Ovary (tissue), 7 donors: ENCODE measurements at regions not wholly inside any gene's neighbourhood (a gene's known extent, or its start where the extent isn't known, plus 50 kb on each side); places are given as distances from the start of the nearest gene placed in this dataset.

Source experiments
- DNase-seq, 5 donors: peaks; one replicate each; pipeline ENCODE4 v3.0.0-alpha.2; 2019 to 2020
- H3K27ac ChIP-seq, 2 donors: fragments of 200-600 bp; one replicate each; pipeline versions ENCODE4 v1.5.1 to v1.8.0; 2019 to 2022
- H3K27me3 ChIP-seq: fragments of 200-600 bp; one replicate; pipeline ENCODE4 v1.8.0; 2022
- H3K36me3 ChIP-seq: fragments of 200-600 bp; sonication (generic); one replicate; pipeline ENCODE4 v1.5.1; 2019
- H3K4me1 ChIP-seq: one replicate; pipeline ENCODE4 v1.8.1; 2013; ENCODE audit warnings: mild to moderate bottlenecking, moderate library complexity; ENCODE audit not compliant: insufficient read depth
- H3K4me3 ChIP-seq: fragments of 200-600 bp; sonication (generic); one replicate; pipeline ENCODE4 v1.5.1; 2017
- H3K9me3 ChIP-seq, 2 donors: fragments of 200-600 bp in 1 of 2; sonication (generic) in 1 of 2; one replicate each; pipeline versions ENCODE4 v1.5.1 to v1.8.1; 2013 to 2019; ENCODE audit warnings: mild to moderate bottlenecking in 1 of 2, moderate library complexity in 1 of 2
- EP300 ChIP-seq: sonication (generic); formaldehyde crosslinking; IDR thresholded peaks from one replicate; pipeline ENCODE4 v1.6.1; 2017; ENCODE audit warnings: antibody characterized with exemption
- POLR2A ChIP-seq: fragments of 450-650 bp; IDR thresholded peaks from one replicate; pipeline ENCODE4 v1.6.1; 2017; ENCODE audit warnings: antibody characterized with exemption, mild to moderate bottlenecking, moderate library complexity
- WGBS, 3 donors: extraction: QIAGEN DNeasy Blood & Tissue Kit in 1 of 3; methylation state at CpG; one replicate each; pipeline versions ENCODE4 v1.1.5 to v1.1.7; 2013 to 2017; 5-methylcytosine and 5-hydroxymethylcytosine counted together
- intact Hi-C, 4 donors: fragments of 100-400 bp; cut with DNase I; formaldehyde crosslinking; loops; one replicate each; pipeline versions ENCODE4 v1.11.0 to v1.15.1; 2022 to 2023
- TF ChIP-seq, protein P1 (sequence below), 3 donors: fragments of 450-650 bp in 2 of 3; fragments of 200-600 bp in 1 of 3; IDR thresholded peaks; one replicate each; pipeline versions ENCODE4 v1.5.1 to v1.8.0; 2016 to 2022; ENCODE audit warnings: antibody characterized with exemption in 3 of 3, mild to moderate bottlenecking in 1 of 3
- donor health status: DM: no; HTN: no; CAD: no; lungs with moderate emphysema.
- donor health status: DM: no; HTN: no; CAD: no.
- donor health status: Bipolar disorder and iron deficiency.
- donor health status: DM: no; HTN: no; CAD: no.
- donor health status: DM: yes; HTN: yes; CAD: no.

DNA sequence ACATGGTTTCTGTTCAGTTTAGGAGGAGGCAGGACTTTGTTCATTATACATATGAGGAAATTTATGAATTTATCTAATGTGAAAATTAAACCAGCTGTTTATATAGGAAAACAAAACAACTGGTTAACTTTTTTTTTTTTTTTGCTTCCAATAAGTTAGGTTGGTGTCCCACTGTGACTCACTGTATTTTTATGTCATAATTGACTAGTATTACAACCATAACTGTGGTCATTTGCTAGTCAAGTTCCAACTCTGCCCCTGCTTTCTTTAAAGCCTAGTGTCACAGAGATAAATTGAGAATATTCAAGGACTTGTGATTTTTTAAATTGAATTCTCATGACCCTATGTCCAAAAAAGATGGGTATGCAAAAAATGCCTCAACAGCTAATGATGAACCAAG is 227.7 kb downstream of the BCAT1 start:
- TF ChIP-seq, protein P1, sequence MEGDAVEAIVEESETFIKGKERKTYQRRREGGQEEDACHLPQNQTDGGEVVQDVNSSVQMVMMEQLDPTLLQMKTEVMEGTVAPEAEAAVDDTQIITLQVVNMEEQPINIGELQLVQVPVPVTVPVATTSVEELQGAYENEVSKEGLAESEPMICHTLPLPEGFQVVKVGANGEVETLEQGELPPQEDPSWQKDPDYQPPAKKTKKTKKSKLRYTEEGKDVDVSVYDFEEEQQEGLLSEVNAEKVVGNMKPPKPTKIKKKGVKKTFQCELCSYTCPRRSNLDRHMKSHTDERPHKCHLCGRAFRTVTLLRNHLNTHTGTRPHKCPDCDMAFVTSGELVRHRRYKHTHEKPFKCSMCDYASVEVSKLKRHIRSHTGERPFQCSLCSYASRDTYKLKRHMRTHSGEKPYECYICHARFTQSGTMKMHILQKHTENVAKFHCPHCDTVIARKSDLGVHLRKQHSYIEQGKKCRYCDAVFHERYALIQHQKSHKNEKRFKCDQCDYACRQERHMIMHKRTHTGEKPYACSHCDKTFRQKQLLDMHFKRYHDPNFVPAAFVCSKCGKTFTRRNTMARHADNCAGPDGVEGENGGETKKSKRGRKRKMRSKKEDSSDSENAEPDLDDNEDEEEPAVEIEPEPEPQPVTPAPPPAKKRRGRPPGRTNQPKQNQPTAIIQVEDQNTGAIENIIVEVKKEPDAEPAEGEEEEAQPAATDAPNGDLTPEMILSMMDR (IDR thresholded peaks at IDR 0.05): no peak
- TF ChIP-seq EP300 (no peak), POLR2A (no peak)

DNA sequence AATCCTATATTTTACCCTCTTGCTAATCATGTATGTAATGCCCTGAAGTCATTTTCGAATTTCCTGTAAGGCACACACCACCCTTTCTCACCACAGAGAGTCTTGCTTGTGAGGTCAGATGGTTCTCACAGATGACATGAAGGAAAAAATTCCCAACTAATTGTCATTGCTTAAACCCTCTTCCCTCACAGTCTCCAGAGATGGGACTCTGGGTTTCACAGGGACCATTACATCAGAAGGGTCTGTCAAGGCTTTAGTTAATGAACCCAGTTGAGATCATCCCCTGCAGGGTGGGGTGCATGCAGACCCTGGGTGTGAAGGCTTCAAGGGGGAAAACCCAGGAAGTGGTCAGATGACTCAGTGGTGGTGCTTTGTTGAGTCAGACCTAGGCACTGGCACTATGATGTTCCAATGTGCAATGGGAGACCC is 229.6 kb downstream of the BCAT1 start:
- no peak for DNase-seq
- H3K4me1 ChIP-seq: no peaks in the 10 kb centered on the region
- no peaks in the 10 kb centered on the region for H3K27me3 ChIP-seq
- H3K4me3 ChIP-seq: no peak overlapping the region
- no peaks in the 10 kb centered on the region for H3K9me3 ChIP-seq
- H3K36me3 ChIP-seq: no peaks in the 10 kb centered on the region
- WGBS, 3 donors: 86 to 94% (median 91%) methylated on average over 1 of the region's 1 CpG
- TF ChIP-seq, protein P1 (IDR thresholded peaks at IDR 0.05): no peak
- TF ChIP-seq EP300 (no peak), POLR2A (no peak)
- H3K27ac ChIP-seq: no peak overlapping the region
- intact Hi-C loops: no loop called here

More for the DNA sequence above, 227.7 kb downstream of the BCAT1 start:
- Histone ChIP-seq H3K27ac (no peak overlapping the region), H3K4me1 (no peaks in the 10 kb centered on the region), H3K36me3 (no peaks in the 10 kb centered on the region), H3K27me3 (no peaks in the 10 kb centered on the region), H3K4me3 (no peak overlapping the region), H3K9me3 (no peaks in the 10 kb centered on the region)
- intact Hi-C loops: no loop called here
- no peak for DNase-seq

DNA sequence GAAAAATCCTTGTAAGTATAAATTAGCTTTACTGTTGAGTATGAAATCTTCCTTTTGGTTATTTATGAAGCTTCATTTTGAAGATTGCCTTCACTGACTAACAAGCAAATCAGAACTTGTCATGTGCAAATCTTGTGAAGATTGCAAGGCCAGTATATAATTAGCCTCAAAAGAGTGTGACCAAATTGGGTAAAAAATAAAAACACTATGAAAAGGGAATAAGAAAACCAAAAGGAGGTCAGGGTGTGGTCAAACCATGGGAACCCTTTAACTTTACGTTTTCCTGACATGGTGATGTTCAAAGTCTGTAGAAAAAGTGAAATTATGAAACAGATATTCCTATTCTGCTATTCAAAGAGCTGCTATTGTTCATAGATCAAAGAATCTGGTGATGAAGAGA is 230.3 kb downstream of the BCAT1 start:
- Histone ChIP-seq H3K27me3 (no peaks in the 10 kb centered on the region), H3K36me3 (no peaks in the 10 kb centered on the region), H3K4me3 (no peak overlapping the region), H3K9me3 (no peaks in the 10 kb centered on the region), H3K4me1 (no peaks in the 10 kb centered on the region), H3K27ac (no peak overlapping the region)
- WGBS, 3 donors: 0 to 51% (median 0%) methylated on average over 1 of the region's 1 CpG
- TF ChIP-seq POLR2A (no peak), EP300 (no peak)
- TF ChIP-seq, protein P1 (IDR thresholded peaks at IDR 0.05): no peak
- DNase-seq: no peak
- intact Hi-C loops: no loop called here

DNA sequence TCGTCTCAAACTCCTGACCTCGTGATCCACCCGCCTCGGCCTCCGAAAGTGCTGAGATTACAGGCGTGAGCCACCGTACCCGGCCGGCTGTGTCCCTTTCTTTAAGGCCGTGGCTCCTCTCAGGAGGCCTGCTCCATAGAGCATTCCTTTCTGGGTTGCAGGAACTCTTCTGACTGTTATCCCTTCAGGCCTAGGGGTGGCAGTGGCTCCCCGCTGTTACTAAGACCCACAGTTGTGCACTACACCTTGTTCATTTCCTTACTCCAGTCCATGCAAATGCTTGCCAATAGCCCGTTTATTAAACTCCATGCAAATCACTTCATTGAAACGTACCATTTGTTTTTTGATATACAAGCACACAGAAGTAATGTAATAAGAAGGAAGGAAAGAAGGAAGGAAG is 234.7 kb downstream of the BCAT1 start:
- Histone ChIP-seq H3K27me3 (no peaks in the 10 kb centered on the region), H3K4me1 (no peaks in the 10 kb centered on the region), H3K27ac (no peak overlapping the region), H3K9me3 (no peaks in the 10 kb centered on the region), H3K4me3 (no peak overlapping the region), H3K36me3 (no peaks in the 10 kb centered on the region)
- 93 to 95% (median 95%) methylated on average over 13 of the region's 13 CpGs for WGBS, 3 donors
- no peak for DNase-seq
- TF ChIP-seq, protein P1 (IDR thresholded peaks at IDR 0.05): no peak
- no peak for TF ChIP-seq EP300
- no peak for TF ChIP-seq POLR2A
- intact Hi-C loops: no loop called here
